ENCODE measurements at regions not wholly inside any gene's neighbourhood (a gene's known extent, or its start where the extent isn't known, plus 50 kb on each side); places are given as distances from the start of the nearest gene placed in this dataset.
A peak's percentile ranks its signal among the peaks of the same experiment; 100 is the strongest.

GRCh38 chr1:232579958-232580941, 49.7 kb downstream of the SIPA1L2 start:
- no peaks in the 10 kb centered on the region for H3K9me3 ChIP-seq
- no peaks in the 10 kb centered on the region for H3K36me3 ChIP-seq
- DNase-seq, result no peak
- no peaks in the 10 kb centered on the region for H3K4me1 ChIP-seq
- TF ChIP-seq CTCF (IDR thresholded peaks at IDR 0.05) (no peak), POLR2A (IDR thresholded peaks at IDR 0.05) (no peak)
- peak overlapping the region in 1 of 4 donors; percentile 34 for H3K27ac ChIP-seq
- H3K27me3 ChIP-seq, result no peaks in the 10 kb centered on the region
- H3K4me3 ChIP-seq, result no peak overlapping the region

- H3K36me3 ChIP-seq, result no peaks in the 10 kb centered on the region
- H3K27me3 ChIP-seq, result no peaks in the 10 kb centered on the region
- TF ChIP-seq POLR2A (IDR thresholded peaks at IDR 0.05) (no peak), CTCF (IDR thresholded peaks at IDR 0.05) (no peak)
- H3K4me3 ChIP-seq, result no peak overlapping the region
- no peaks in the 10 kb centered on the region for H3K9me3 ChIP-seq
- DNase-seq, result no peak
- H3K4me1 ChIP-seq, result no peaks in the 10 kb centered on the region
- peak overlapping the region in 3 of 4 donors; percentile 30 to 59 (median 51) for H3K27ac ChIP-seq
Observed at GRCh38 chr1:232579466-232579865, 50.5 kb downstream of the SIPA1L2 start.

- H3K4me3 ChIP-seq, result no peak overlapping the region
- H3K27ac ChIP-seq, result peak overlapping the region in 3 of 4 donors; percentile 30 to 59 (median 51)
- no peak for DNase-seq
- no peaks in the 10 kb centered on the region for H3K4me1 ChIP-seq
- no peaks in the 10 kb centered on the region for H3K27me3 ChIP-seq
- no peak for TF ChIP-seq POLR2A (IDR thresholded peaks at IDR 0.05)
- no peak for TF ChIP-seq CTCF (IDR thresholded peaks at IDR 0.05)
- no peaks in the 10 kb centered on the region for H3K9me3 ChIP-seq
- no peaks in the 10 kb centered on the region for H3K36me3 ChIP-seq
Observed at GRCh38 chr1:232578651-232579195, 51.2 kb downstream of the SIPA1L2 start.

GRCh38 chr1:232577772-232578171, 52.2 kb downstream of the SIPA1L2 start:
- TF ChIP-seq CTCF (IDR thresholded peaks at IDR 0.05), result no peak
- no peak for TF ChIP-seq POLR2A (IDR thresholded peaks at IDR 0.05)

GRCh38 chr1:232576537-232576936, 53.4 kb downstream of the SIPA1L2 start:
- Histone ChIP-seq H3K27me3 (no peaks in the 10 kb centered on the region), H3K27ac (no peak overlapping the region), H3K4me3 (no peak overlapping the region), H3K4me1 (no peaks in the 10 kb centered on the region), H3K9me3 (no peaks in the 10 kb centered on the region), H3K36me3 (no peaks in the 10 kb centered on the region)
- DNase-seq, result no peak
- TF ChIP-seq CTCF (IDR thresholded peaks at IDR 0.05) (no peak), POLR2A (IDR thresholded peaks at IDR 0.05) (no peak)

More at GRCh38 chr1:232577772-232578171, 52.2 kb downstream of the SIPA1L2 start:
- DNase-seq, result no peak
- Histone ChIP-seq H3K4me3 (no peak overlapping the region), H3K36me3 (no peaks in the 10 kb centered on the region), H3K4me1 (no peaks in the 10 kb centered on the region), H3K27ac (no peak overlapping the region), H3K9me3 (no peaks in the 10 kb centered on the region), H3K27me3 (no peaks in the 10 kb centered on the region)

Measured in Peyer's patch (tissue), 4 donors.